GM19023 (cell line): ENCODE measurements at regions not wholly inside any gene's neighbourhood (a gene's known extent, or its start where the extent isn't known, plus 50 kb on each side); places are given as distances from the start of the nearest gene placed in this dataset.
"Not testable (repeated sequence)": the region's sequence is repeated elsewhere in the genome, so short reads cannot be mapped to it uniquely, and the experiment has no call there.

Source experiments
- ATAC-seq: cut with Tn5 transposase; IDR thresholded peaks from one replicate; pipeline ENCODE4 v1.9.1; 2021; ENCODE audit warnings: mild to moderate bottlenecking, moderate library complexity; ENCODE audit not compliant: unreplicated experiment

DNA sequence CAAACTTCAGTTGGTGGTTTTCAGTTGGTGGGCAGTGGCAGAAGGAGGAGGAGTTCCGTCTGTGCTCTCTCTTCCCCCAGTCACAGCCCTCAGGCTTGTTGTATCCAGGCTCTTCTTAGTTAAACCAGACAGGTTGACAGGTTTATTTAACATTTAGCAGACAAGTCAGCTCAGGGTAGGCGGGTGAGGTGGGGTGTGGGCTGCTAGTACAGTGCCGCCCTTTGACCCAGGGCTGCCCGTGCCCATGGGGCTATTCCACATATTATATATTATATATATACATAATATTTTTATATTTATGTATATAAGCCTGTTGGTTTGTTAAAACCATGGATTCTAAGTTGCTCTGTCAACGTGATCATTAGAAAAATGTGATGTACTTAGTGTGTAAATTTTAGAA, 1740.6 kb upstream of the DEFB115 start:
- ATAC-seq, result not testable (repeated sequence)

DNA sequence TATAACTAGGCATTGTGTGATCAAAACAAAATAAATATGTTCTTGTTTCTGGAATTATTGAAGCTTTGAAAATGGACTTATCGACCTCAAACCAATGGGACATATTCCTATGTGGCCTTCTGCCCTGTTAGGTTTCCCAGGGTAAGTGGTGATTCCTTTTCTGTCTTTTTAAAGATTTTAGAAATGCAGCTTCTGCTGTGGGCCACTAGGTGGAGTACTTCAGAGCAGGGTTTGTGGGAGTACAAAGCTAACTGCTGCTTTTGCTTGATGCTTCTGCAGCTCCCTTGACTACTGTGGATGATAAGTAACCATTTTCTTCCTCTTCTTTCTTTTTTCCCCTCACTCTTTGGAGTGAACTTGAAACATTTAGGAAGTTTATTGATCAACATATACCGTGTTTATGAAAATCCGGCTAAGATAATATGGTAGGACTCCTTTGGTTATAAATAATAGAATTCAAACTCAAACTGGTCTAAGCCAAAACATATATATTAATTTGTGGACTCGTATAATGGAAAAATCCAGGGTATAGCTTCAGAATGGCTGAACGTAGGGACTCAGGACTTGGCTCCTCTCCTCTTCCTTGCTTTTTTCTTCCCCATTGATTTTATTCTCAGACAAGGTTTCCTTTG, 1737.7 kb upstream of the DEFB115 start:
- ATAC-seq, result not testable (repeated sequence)

DNA sequence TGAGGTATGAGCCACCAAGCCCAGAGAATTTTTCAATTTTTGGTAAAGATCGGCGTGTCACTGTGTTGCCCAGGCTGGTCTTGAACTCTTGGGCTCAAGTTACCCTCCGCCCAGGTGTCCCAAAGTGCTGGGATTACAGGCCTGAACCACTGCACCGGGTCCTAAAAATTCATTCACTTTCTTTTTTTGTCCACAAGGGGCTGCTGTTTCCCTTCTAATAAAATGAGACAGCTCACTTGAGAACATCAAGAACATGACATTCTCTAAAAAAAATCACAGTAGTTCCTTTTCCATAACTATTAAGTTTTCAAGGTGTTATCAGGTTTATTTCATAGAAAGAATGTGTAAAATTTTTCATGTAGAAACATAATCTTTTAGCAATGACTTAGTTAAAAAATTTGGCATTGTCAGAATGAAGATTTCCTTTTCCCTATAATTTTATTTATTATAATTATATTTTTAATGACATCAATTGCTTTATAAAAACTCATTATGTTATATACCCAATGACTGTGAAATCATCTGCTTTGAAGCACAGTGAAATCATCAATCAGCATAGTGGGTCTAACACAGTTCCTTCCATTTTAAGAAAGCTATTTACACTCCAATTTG, 1723.8 kb upstream of the DEFB115 start:
- ATAC-seq, result not testable (repeated sequence)

DNA sequence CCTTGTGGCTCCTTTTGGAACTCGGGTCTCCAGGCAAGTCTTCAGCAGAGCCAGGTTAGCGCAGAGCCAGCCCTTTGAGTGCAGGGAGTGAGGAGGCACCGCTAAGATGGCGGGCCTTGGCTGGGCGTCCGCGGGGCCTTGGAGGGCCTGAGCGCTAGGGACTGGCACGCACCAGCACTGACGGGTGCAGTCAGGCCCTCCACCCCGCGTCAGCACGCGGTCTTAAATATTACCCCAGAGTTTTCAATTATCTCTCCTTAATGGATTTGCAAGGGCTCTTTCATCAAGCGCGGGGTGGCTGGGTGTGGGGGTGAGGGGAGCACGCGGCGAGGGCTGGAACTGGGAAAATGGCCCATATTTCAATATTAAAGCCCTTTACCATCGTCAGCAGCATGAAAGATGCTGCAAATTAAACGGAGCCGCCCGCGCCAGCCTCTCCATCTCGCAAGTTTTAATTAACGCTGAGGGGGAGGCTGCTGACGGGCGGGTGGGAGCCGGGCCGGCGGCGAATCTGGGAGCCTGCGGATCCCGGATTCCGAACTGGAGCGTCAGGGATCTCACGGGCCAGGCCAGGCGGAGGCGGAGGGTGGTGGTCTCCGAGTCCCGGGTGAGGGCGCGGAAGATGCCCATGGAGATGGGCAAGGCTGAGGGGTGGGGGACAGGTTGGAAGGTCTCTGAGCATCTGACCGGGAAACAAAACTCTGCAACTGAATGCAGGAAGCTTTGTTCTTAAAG, 1690.4 kb upstream of the DEFB115 start:
- not testable (repeated sequence) for ATAC-seq

DNA sequence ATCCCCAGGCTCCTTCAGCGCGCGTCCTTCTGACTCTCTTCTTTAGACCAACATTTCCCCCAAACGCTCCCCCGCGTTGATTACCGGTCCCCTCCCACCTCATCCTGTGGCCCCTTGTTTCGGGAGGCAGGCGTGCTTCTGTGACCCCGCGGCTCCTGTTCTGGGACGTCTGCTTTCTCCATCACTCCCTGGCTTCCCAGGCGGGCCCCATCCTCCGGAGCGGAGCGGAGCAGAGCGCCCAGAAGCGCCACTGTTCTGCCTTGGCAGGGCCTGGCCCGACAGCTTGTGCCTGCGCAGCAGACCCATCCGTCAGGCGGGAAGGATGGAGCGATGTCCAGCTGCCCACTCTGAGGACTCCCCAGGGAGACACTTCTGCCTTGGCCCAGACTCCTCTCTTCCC, 1689.8 kb upstream of the DEFB115 start:
- ATAC-seq, result not testable (repeated sequence)

DNA sequence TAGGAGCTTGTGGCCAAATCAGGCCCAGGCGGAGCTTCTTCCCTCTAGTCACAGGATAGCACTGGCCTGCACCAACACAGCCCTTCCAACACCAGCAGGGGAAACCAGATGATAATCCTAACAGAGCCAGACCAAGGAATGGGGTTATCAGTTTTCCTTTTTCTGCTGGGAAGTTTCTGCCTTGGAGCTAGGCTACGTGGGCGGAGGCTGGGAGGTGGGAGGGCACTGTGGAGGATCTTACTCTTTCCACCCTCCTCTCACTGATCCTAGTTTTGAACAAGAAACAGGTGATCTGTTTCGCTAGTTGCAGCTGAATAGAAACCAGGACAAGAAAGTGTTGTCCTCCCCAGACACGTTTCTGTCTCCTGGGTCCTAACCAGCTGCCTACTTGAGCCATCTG, 1687.3 kb upstream of the DEFB115 start:
- ATAC-seq, result not testable (repeated sequence)

DNA sequence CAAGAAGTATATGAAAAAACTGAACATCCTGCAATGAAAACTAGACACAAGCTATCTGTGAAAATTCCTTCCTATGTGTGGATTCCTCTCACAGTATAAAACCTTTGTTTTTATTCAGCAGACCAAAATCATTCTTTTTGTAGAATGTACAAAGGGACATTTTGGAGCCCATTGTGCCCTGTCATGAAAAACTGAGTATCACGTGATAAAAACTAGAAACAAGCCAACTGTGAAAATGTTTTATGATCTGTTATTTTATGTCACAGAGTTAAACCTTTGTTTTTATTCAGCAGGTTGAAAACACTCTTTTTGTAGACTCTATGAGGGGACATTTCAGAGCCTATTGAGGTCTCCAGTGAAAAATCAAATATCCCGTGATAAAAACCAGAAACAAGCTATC, 1667.9 kb upstream of the DEFB115 start:
- not testable (repeated sequence) for ATAC-seq

DNA sequence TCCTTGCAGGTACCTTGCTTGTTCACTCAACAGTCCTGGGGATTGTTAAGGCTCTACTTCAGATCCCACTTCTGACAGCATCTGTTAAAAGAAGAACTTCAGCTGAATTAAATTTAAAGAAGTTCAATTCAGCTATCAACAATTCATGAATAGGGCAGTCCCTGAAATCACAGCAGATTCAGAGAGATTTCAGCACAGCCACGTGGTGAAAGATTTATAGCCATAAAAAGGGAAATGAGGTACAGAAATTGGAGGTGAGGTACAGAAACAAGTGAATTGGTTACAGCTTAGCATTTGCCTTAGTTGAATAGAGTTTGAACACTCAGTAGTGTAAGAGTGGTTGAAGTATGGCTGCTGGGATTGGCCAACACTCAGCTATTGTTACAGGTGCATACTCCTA, 1653.3 kb upstream of the DEFB115 start:
- ATAC-seq, result not testable (repeated sequence)

DNA sequence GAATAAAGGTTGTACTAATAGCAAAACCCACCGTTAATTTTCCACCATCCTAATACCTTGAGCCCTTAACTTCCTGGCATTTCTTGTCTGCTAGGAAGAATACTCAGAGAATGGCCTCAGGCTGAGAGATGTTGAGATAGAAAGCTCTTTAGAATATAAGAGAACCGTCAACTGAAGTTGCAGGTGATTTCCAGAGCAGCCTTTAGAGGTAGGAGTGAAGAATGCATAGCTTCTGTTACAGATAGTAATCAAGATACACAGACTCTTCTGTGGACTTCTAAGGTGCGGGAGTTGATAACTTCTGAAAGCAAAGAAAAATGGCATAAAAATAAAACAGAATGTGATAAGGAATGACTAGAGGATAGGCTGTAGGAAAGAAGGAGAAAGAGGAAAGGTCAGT, 1651.3 kb upstream of the DEFB115 start:
- ATAC-seq, result not testable (repeated sequence)

DNA sequence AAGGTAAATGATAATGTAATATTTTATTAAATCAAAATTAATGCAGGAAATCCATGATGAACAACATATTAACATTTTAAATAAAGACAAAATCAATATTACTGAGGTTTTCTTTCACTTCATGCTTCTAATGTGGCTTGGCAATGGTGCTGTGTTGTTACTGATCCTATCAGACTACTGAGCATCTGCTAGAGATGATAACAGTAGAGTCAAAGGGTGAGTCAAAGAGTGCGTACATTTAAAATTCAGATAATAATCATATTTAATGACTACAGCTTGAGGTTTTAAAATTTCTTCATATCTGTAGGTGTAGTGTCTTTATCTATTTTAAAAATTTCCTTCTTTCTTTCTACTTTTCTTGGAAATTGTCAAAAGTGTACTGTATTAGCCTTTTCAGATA, 1628.1 kb upstream of the DEFB115 start:
- ATAC-seq, result not testable (repeated sequence)
